ENCODE measurements at regions not wholly inside any gene's neighbourhood (a gene's known extent, or its start where the extent isn't known, plus 50 kb on each side); places are given as distances from the start of the nearest gene placed in this dataset.
"Not testable (repeated sequence)": the region's sequence is repeated elsewhere in the genome, so short reads cannot be mapped to it uniquely, and the experiment has no call there.

GRCh38 chr17:5980941-5981340 lies 89.2 kb upstream of the WSCD1 start:
- no peak for DNase-seq

- DNase-seq: no peak
These were observed 83.5 kb upstream of the WSCD1 start for GRCh38 chr17:5986644-5987043.

GRCh38 chr17:6000426-6000825 lies 69.8 kb upstream of the WSCD1 start:
- no peak for DNase-seq

- not testable (repeated sequence) for DNase-seq
These were observed 67.0 kb upstream of the WSCD1 start for GRCh38 chr17:6003221-6003620.

- DNase-seq: no peak
These were observed 64.2 kb upstream of the WSCD1 start for GRCh38 chr17:6005939-6006338.

- DNase-seq: no peak
These were observed 59.0 kb upstream of the WSCD1 start for GRCh38 chr17:6011206-6011605.

- DNase-seq: no peak
These were observed 51.4 kb upstream of the WSCD1 start for GRCh38 chr17:6018788-6019187.

GRCh38 chr17:6019959-6020358 lies 50.2 kb upstream of the WSCD1 start:
- DNase-seq: no peak

- DNase-seq: no peak
These were observed 49.7 kb upstream of the WSCD1 start for GRCh38 chr17:6020376-6021010.

Measured in suppressor macrophage treated with lipopolysaccharide for 4 hours (primary cell).